K562 (cell line): ENCODE measurements at regions not wholly inside any gene's neighbourhood (a gene's known extent, or its start where the extent isn't known, plus 50 kb on each side); places are given as distances from the start of the nearest gene placed in this dataset.

Source experiments
- ATAC-seq: fragments of 200-7000 bp; cut with Tn5 transposase; 3 replicates; pipeline ENCODE4 v1.9.1; 2020; ENCODE audit warnings: moderate library complexity
- BruUV-seq: library from RNA; stranded (reverse); fragments of 400-500 nt; replicated peaks from 2 replicates; lab custom pipeline; 2021; lab: Mats Ljungman, UMichigan
- CTCF ChIA-PET: fragments of 300-600 bp; formaldehyde crosslinking; extraction: SDS; loops from one replicate; lab custom pipeline; 2021; ENCODE audit warnings: low intra/inter-chr PET ratio; lab: Yijun Ruan, JAX
- POLR2A ChIA-PET: fragments of 300-600, 350-650 bp; sonication (Branson Sonifier 250); formaldehyde crosslinking; extraction: SDS; loops from one replicate; lab custom pipeline; 2021; ENCODE audit warnings: antibody characterized with exemption, inconsistent platforms; lab: Yijun Ruan, JAX
- DNase-seq, 4 experiments: peaks; one replicate each; pipeline versions ENCODE4 v3.0.0 to v3.0.0-alpha.2; 2011 to 2018; ENCODE audit warnings: low spot score in 3 of 4, mixed read lengths in 3 of 4; ENCODE audit errors: extremely low read depth in 1 of 4
- FAIRE-seq: peaks from 2 replicates; lab custom pipeline; 2011; peaks lifted over from hg19 to GRCh38; lab: Jason Lieb, UNC
- H2AFZ ChIP-seq: 2 replicates; pipeline ENCODE4 v1.6.0; 2011; ENCODE audit warnings: low read depth, low read length, control low read depth, inconsistent platforms
- H3K27ac ChIP-seq: fragments of 200-600 bp; 3 replicates; pipeline ENCODE4 v1.8.0; 2011; ENCODE audit warnings: low read depth, mild to moderate bottlenecking, control low read depth, inconsistent platforms, low read length, moderate library complexity, mixed read lengths; ENCODE audit errors: extremely low read depth
- H3K27me3 ChIP-seq, 2 experiments: fragments of 300-600 bp in 1 of 2; 2 replicates in 1 of 2; 3 replicates in 1 of 2; pipeline versions ENCODE4 v1.6.0 to v1.8.0; 2011; ENCODE audit warnings: inconsistent platforms in 2 of 2, low read length in 2 of 2, mild to moderate bottlenecking in 1 of 2, mixed read lengths in 1 of 2, moderate library complexity in 1 of 2; ENCODE audit not compliant: control insufficient read depth in 2 of 2, insufficient read depth in 2 of 2
- H3K36me3 ChIP-seq: fragments of 300-600 bp; 3 replicates; pipeline ENCODE4 v1.8.0; 2011; ENCODE audit warnings: mild to moderate bottlenecking, low read length, inconsistent platforms; ENCODE audit not compliant: control insufficient read depth, insufficient read depth
- H3K4me1 ChIP-seq, 2 experiments: fragments of 200-600 bp in 1 of 2; replicated peaks in 1 of 2; 2 replicates in 1 of 2; 3 replicates in 1 of 2; pipeline versions ENCODE4 v1.5.1 to v1.8.0; 2011; ENCODE audit warnings: inconsistent platforms in 2 of 2, low read length in 2 of 2, mild to moderate bottlenecking in 1 of 2, mixed read lengths in 1 of 2, moderate library complexity in 1 of 2; ENCODE audit not compliant: control insufficient read depth in 2 of 2, insufficient read depth in 2 of 2
- H3K4me2 ChIP-seq: 2 replicates; pipeline ENCODE4 v1.6.1; 2011; ENCODE audit warnings: low read length, control low read depth, inconsistent platforms, mixed read lengths; ENCODE audit not compliant: insufficient read depth
- H3K4me3 ChIP-seq: fragments of 200-600 bp; sonication (generic), shearing (Covaris generic); 2 replicates; pipeline ENCODE4 v1.5.1; 2016; ENCODE audit warnings: control low read depth, inconsistent platforms
- H3K79me2 ChIP-seq: fragments of 200-600 bp; 3 replicates; pipeline ENCODE4 v1.8.0; 2011; ENCODE audit warnings: low read length, inconsistent platforms; ENCODE audit not compliant: control insufficient read depth, insufficient read depth
- H3K9ac ChIP-seq, 2 experiments: 2 replicates each; pipeline versions ENCODE4 v1.6.0 to v1.6.1; 2011; ENCODE audit warnings: low read depth in 2 of 2, low read length in 2 of 2, control low read depth in 1 of 2, inconsistent platforms in 1 of 2, mild to moderate bottlenecking in 1 of 2, mixed read lengths in 1 of 2; ENCODE audit not compliant: insufficient read depth in 1 of 2
- H3K9me1 ChIP-seq: one replicate; pipeline ENCODE4 v1.6.0; 2011; ENCODE audit warnings: inconsistent platforms, mild to moderate bottlenecking, low read length, moderate library complexity; ENCODE audit not compliant: control insufficient read depth, insufficient read depth
- H3K9me3 ChIP-seq: replicated peaks from 2 replicates; pipeline ENCODE4 v1.5.1; 2011; ENCODE audit warnings: low read depth, low read length, inconsistent platforms; ENCODE audit not compliant: control insufficient read depth, insufficient read depth
- H4K20me1 ChIP-seq: replicated peaks from 2 replicates; pipeline ENCODE4 v1.6.1; 2011; ENCODE audit warnings: low read length, inconsistent platforms, mixed read lengths; ENCODE audit not compliant: control insufficient read depth, insufficient read depth
- CBX5 ChIP-seq: IDR thresholded peaks from 2 replicates; pipeline ENCODE4 v1.6.1; 2014; ENCODE audit warnings: low read depth, borderline replicate concordance
- DMBX1 ChIP-seq: fragments of 250-450 bp; sonication (Bioruptor Pico); IDR thresholded peaks from 2 replicates; pipeline ENCODE4 v1.8.0; 2022; ENCODE audit warnings: inconsistent platforms, mild to moderate bottlenecking, moderate library complexity, borderline replicate concordance
- GTF2F1 ChIP-seq: IDR thresholded peaks from 2 replicates; pipeline ENCODE4 v1.6.1; 2011; ENCODE audit warnings: low read depth, low read length, improper control_type of control experiment
- OTX1 ChIP-seq: fragments of 450-650 bp; formaldehyde crosslinking; IDR thresholded peaks from 2 replicates; pipeline ENCODE4 v1.4.0; 2022; ENCODE audit warnings: mild to moderate bottlenecking
- RAD51 ChIP-seq: fragments of 450-650 bp; IDR thresholded peaks from 2 replicates; pipeline ENCODE4 v1.7.1; 2016; ENCODE audit warnings: low read depth, mild to moderate bottlenecking, borderline replicate concordance
- SIX5 ChIP-seq, 2 experiments: IDR thresholded peaks; 2 replicates each; pipeline ENCODE4 v1.6.1; 2011; ENCODE audit warnings: low read length in 2 of 2, borderline replicate concordance in 1 of 2, low read depth in 1 of 2, mild to moderate bottlenecking in 1 of 2, moderate library complexity in 1 of 2; ENCODE audit not compliant: insufficient read depth in 1 of 2
- SMARCA5 ChIP-seq: fragments of 450-650 bp; IDR thresholded peaks from 2 replicates; pipeline ENCODE4 v1.6.1; 2016
- TBL1XR1 ChIP-seq, 2 experiments: IDR thresholded peaks; 2 replicates each; pipeline ENCODE4 v1.6.1; 2012; ENCODE audit warnings: improper control_type of control experiment in 2 of 2, low read length in 2 of 2, mild to moderate bottlenecking in 1 of 2
- ZNF76 ChIP-seq: fragments of 250-450 bp; sonication (Bioruptor Pico); IDR thresholded peaks from 2 replicates; pipeline ENCODE4 v1.4.0; 2020; ENCODE audit warnings: mild to moderate bottlenecking, moderate library complexity, borderline replicate concordance
- WGBS: fragments of 100-300 bp; shearing (Covaris generic); methylation state at CpG from one replicate; pipeline ENCODE4 v1.1.6; 2016; ENCODE audit warnings: low coverage, mixed read lengths; ENCODE audit not compliant: insufficient coverage; ENCODE audit errors: missing lambda C conversion rate; 5-methylcytosine and 5-hydroxymethylcytosine counted together
- in situ Hi-C: fragments of 300-500 bp; cut with MboI; formaldehyde crosslinking; loops from 4 replicates; pipeline ENCODE4 v1.15.0; 2018; ENCODE audit warnings: inconsistent platforms, mixed read lengths
- intact Hi-C: fragments of 100-400 bp; cut with micrococcal nuclease; formaldehyde crosslinking; loops from 2 replicates; pipeline ENCODE4 v1.14.2; 2022

DNA sequence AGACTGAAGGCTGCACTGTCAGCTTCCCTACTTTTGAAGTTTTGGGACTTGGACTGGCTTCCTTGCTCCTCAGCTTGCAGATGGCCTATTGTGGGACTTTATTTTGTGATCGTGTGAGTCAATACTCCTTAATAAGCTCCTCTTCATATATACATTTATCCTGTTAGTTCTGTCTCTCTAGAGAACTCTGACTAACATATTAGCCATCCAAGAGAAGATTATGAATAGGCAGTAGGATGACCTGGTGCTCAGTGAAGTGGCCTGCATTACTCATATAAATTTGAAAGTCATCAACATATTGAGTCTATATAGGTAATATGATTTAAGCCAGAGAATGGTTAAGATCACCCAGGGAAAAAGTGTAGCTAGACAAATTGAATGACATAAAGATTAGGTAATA is 136.3 kb upstream of the UFM1 start:
- ATAC-seq (no peak), FAIRE-seq (no peak)
- no peaks in the 10 kb centered on the region for H3K4me1 ChIP-seq
- 0% methylated on average over 1 of the region's 1 CpG for whole genome bisulfite sequencing
- H4K20me1 ChIP-seq: no peaks in the 10 kb centered on the region
- H3K9me3 ChIP-seq: no peaks in the 10 kb centered on the region
- H3K27ac ChIP-seq: no peak overlapping the region
- CTCF ChIA-PET: no interaction called here
- no peak overlapping the region for H3K4me2 ChIP-seq
- H3K4me3 ChIP-seq: no peak overlapping the region
- no TSS peak for BruUV-seq
- H3K27me3 ChIP-seq: no peaks in the 10 kb centered on the region
- TF ChIP-seq OTX1: no peak
- no peak for TF ChIP-seq DMBX1 (CRISPR knock-in tag)
- TF ChIP-seq SMARCA5: no peak
- TF ChIP-seq TBL1XR1 (IDR thresholded peaks at IDR 0.05; ENCODE audit: low read length in 2 of 2): no peak
- no peak for TF ChIP-seq RAD51
- no peak for TF ChIP-seq SIX5 (IDR thresholded peaks at IDR 0.05; ENCODE audit: borderline replicate concordance in 1 of 2, insufficient read depth in 1 of 2, low read depth in 1 of 2, low read length in 2 of 2)
- TF ChIP-seq, all 486 proteins: peak for 0
- intact Hi-C loops (no loop called here), in situ Hi-C loops (no loop called here)
- POLR2A ChIA-PET: no interaction called here
- no peaks in the 10 kb centered on the region for H3K36me3 ChIP-seq
- DNase-seq: no peak
- H3K79me2 ChIP-seq: no peaks in the 10 kb centered on the region
- H3K9me1 ChIP-seq: no peaks in the 10 kb centered on the region
- H3K9ac ChIP-seq: no peak overlapping the region
- no peak overlapping the region for H2AFZ ChIP-seq

- CTCF ChIA-PET: no interaction called here
- no peak for FAIRE-seq
Measured at GRCh38 chr13:38210928-38211596, 138.6 kb upstream of the UFM1 start.

More at GRCh38 chr13:38210928-38211596, 138.6 kb upstream of the UFM1 start:
- DNase-seq (no peak), ATAC-seq (no peak)
- Histone ChIP-seq H2AFZ (no peak overlapping the region), H3K79me2 (no peaks in the 10 kb centered on the region), H3K36me3 (no peaks in the 10 kb centered on the region), H3K9ac (no peak overlapping the region), H3K4me1 (no peaks in the 10 kb centered on the region), H3K27me3 (no peaks in the 10 kb centered on the region)
- in situ Hi-C loops (no loop called here), intact Hi-C loops (no loop called here)
- TF ChIP-seq ZNF76: no peak
- no peak for TF ChIP-seq GTF2F1
- no peak for TF ChIP-seq CBX5
- TF ChIP-seq, all 486 proteins: peak for 0
- H4K20me1 ChIP-seq: no peaks in the 10 kb centered on the region
- POLR2A ChIA-PET: no interaction called here
- no peak overlapping the region for H3K4me2 ChIP-seq
- 3% methylated on average over 3 of the region's 3 CpGs for WGBS
- no peaks in the 10 kb centered on the region for H3K9me3 ChIP-seq
- H3K4me3 ChIP-seq: no peak overlapping the region
- no TSS peak for BruUV-seq
- H3K9me1 ChIP-seq: no peaks in the 10 kb centered on the region
- no peak overlapping the region for H3K27ac ChIP-seq
